ENCODE measurements at regions not wholly inside any gene's neighbourhood (a gene's known extent, or its start where the extent isn't known, plus 50 kb on each side); places are given as distances from the start of the nearest gene placed in this dataset.

DNA sequence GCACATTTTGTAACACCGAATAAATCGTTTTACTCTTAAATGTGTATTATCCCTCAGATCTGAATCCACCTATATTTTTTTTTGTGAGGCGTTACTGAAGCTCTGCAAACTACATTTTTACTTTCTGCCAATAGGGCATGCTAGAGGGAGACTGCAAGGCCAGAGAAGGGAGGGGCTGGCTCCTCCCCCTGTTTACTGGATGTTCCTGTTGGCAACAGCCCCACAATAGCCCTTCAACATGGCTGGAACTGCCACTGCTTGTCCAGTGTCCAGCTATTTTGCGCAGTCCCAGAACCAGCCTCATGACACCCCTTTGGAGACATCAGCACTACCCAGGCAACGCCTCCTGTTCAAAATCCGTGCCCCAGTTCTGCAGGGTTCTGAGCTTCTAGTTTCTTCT lies 85.4 kb upstream of the MIER3 start:
- no peaks in the 10 kb centered on the region for H3K36me3 ChIP-seq (ENCODE audit: control insufficient read depth in 2 of 2, extremely low read depth in 1 of 2, insufficient read depth in 2 of 2, low read length in 2 of 2)
- no peak for FAIRE-seq
- H3K79me2 ChIP-seq (ENCODE audit: control insufficient read depth, insufficient read depth, low read length), result no peaks in the 10 kb centered on the region
- no peak for TF ChIP-seq EZH2 (IDR thresholded peaks at IDR 0.05; ENCODE audit: low read length)
- TF ChIP-seq, protein P1, sequence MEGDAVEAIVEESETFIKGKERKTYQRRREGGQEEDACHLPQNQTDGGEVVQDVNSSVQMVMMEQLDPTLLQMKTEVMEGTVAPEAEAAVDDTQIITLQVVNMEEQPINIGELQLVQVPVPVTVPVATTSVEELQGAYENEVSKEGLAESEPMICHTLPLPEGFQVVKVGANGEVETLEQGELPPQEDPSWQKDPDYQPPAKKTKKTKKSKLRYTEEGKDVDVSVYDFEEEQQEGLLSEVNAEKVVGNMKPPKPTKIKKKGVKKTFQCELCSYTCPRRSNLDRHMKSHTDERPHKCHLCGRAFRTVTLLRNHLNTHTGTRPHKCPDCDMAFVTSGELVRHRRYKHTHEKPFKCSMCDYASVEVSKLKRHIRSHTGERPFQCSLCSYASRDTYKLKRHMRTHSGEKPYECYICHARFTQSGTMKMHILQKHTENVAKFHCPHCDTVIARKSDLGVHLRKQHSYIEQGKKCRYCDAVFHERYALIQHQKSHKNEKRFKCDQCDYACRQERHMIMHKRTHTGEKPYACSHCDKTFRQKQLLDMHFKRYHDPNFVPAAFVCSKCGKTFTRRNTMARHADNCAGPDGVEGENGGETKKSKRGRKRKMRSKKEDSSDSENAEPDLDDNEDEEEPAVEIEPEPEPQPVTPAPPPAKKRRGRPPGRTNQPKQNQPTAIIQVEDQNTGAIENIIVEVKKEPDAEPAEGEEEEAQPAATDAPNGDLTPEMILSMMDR (optimal IDR thresholded peaks at IDR 0.05 in 1 of 3, IDR thresholded peaks at IDR 0.05 in 1 of 3, conservative IDR thresholded peaks at IDR 0.05 in 1 of 3; ENCODE audit: extremely low read depth in 1 of 3, insufficient read depth in 2 of 3, low read length in 3 of 3), result no peak
- H3K9me1 ChIP-seq (ENCODE audit: control insufficient read depth, extremely low read depth, insufficient read depth, low read length), result no peaks in the 10 kb centered on the region
- H2AFZ ChIP-seq (ENCODE audit: control insufficient read depth, low read length), result no peak overlapping the region
- H3K27ac ChIP-seq (ENCODE audit: control insufficient read depth, insufficient read depth, low read length), result no peak overlapping the region
- H3K4me2 ChIP-seq (ENCODE audit: control insufficient read depth, extremely low read depth, insufficient read depth, low read depth, low read length), result no peak overlapping the region
- no peak for DNase-seq (ENCODE audit: low read depth, low spot score)
- dilution Hi-C loops (cut with MboI; ENCODE audit: extremely low pct_ligation_motif_present, low sequenced_read_pairs), result no loop called here
- no peak overlapping the region for H3K9ac ChIP-seq (ENCODE audit: control insufficient read depth, extremely low read depth, insufficient read depth, low read length)
- no peaks in the 10 kb centered on the region for H3K27me3 ChIP-seq (ENCODE audit: control insufficient read depth, extremely low read depth, insufficient read depth, low read length)
- H3K4me1 ChIP-seq (ENCODE audit: control insufficient read depth, extremely low read depth, insufficient read depth, low read length), result peaks cover 7% of the 10 kb centered on the region
- H3K9me3 ChIP-seq (ENCODE audit: control insufficient read depth, low read depth, low read length), result no peaks in the 10 kb centered on the region
- no peak overlapping the region for H3K4me3 ChIP-seq (ENCODE audit: control insufficient read depth in 2 of 3, extremely low read depth in 1 of 3, insufficient read depth in 2 of 3, low read depth in 1 of 3, low read length in 3 of 3)
- no peaks in the 10 kb centered on the region for H4K20me1 ChIP-seq (ENCODE audit: control insufficient read depth, extremely low read depth, insufficient read depth, low read length)

GRCh38 chr5:57041570-57041969 lies 89.6 kb upstream of the MIER3 start:
- dilution Hi-C loops (cut with MboI; ENCODE audit: extremely low pct_ligation_motif_present, low sequenced_read_pairs), result no loop called here
- Histone ChIP-seq H4K20me1 (ENCODE audit: control insufficient read depth, extremely low read depth, insufficient read depth, low read length) (no peaks in the 10 kb centered on the region), H2AFZ (ENCODE audit: control insufficient read depth, low read length) (no peak overlapping the region), H3K27me3 (ENCODE audit: control insufficient read depth, extremely low read depth, insufficient read depth, low read length) (no peaks in the 10 kb centered on the region), H3K27ac (ENCODE audit: control insufficient read depth, insufficient read depth, low read length) (no peak overlapping the region), H3K36me3 (ENCODE audit: control insufficient read depth in 2 of 2, extremely low read depth in 1 of 2, insufficient read depth in 2 of 2, low read length in 2 of 2) (no peaks in the 10 kb centered on the region), H3K9me1 (ENCODE audit: control insufficient read depth, extremely low read depth, insufficient read depth, low read length) (no peaks in the 10 kb centered on the region), H3K4me2 (ENCODE audit: control insufficient read depth, extremely low read depth, insufficient read depth, low read depth, low read length) (no peak overlapping the region), H3K4me3 (ENCODE audit: control insufficient read depth in 2 of 3, extremely low read depth in 1 of 3, insufficient read depth in 2 of 3, low read depth in 1 of 3, low read length in 3 of 3) (no peak overlapping the region), H3K9ac (ENCODE audit: control insufficient read depth, extremely low read depth, insufficient read depth, low read length) (no peak overlapping the region), H3K9me3 (ENCODE audit: control insufficient read depth, low read depth, low read length) (no peaks in the 10 kb centered on the region), H3K79me2 (ENCODE audit: control insufficient read depth, insufficient read depth, low read length) (no peaks in the 10 kb centered on the region), H3K4me1 (ENCODE audit: control insufficient read depth, extremely low read depth, insufficient read depth, low read length) (no peaks in the 10 kb centered on the region)
- TF ChIP-seq EZH2 (IDR thresholded peaks at IDR 0.05; ENCODE audit: low read length), result no peak
- TF ChIP-seq, protein P1 (optimal IDR thresholded peaks at IDR 0.05 in 1 of 3, IDR thresholded peaks at IDR 0.05 in 1 of 3, conservative IDR thresholded peaks at IDR 0.05 in 1 of 3; ENCODE audit: extremely low read depth in 1 of 3, insufficient read depth in 2 of 3, low read length in 3 of 3), result no peak
- FAIRE-seq (no peak), DNase-seq (ENCODE audit: low read depth, low spot score) (no peak)
